GM12891 (cell line): ENCODE measurements at regions not wholly inside any gene's neighbourhood (a gene's known extent, or its start where the extent isn't known, plus 50 kb on each side); places are given as distances from the start of the nearest gene placed in this dataset.

Experiments
- POLR2A ChIP-seq: IDR thresholded peaks from 2 replicates; pipeline ENCODE4 v1.6.1; 2011; ENCODE audit warnings: low read depth, low read length, control low read depth
- POLR2AphosphoS5 ChIP-seq: IDR thresholded peaks from 2 replicates; pipeline ENCODE4 v1.6.1; 2011; ENCODE audit warnings: low read depth, low read length, control low read depth
- SPI1 ChIP-seq: IDR thresholded peaks from 2 replicates; pipeline ENCODE4 v1.6.1; 2011; ENCODE audit warnings: low read depth, low read length, control low read depth

DNA sequence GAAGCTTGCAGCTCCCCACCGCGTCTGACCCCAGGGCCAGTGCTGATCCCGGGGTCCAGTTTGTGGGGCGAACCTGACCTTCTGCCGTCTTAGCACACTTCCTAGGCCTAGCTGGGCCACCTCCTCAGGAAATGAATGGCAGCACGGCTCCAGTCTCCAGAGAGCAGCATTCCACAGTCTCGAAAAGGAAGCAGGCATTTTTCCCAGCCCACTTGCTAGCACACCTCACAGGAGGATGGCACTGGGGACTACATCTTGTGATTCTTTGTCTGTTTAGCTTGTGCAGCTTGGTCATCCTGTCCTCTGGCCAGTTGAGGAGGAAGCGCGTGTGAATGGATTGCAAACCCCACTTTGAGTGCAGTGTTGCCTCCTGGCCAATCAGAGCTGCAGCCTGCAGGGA is 308.0 kb upstream of the IRX2 start:
- TF ChIP-seq POLR2AphosphoS5, result no peak
- no peak for TF ChIP-seq POLR2A
- TF ChIP-seq SPI1, result no peak
